Limb (tissue), 2 donors: ENCODE measurements at regions not wholly inside any gene's neighbourhood (a gene's known extent, or its start where the extent isn't known, plus 50 kb on each side); places are given as distances from the start of the nearest gene placed in this dataset.

Experiments
- DNase-seq, 2 donors: peaks; one replicate each; pipeline ENCODE4 v3.0.0-alpha.2; 2016; ENCODE audit errors: extremely low spot score in 2 of 2

GRCh38 chr6:54440549-54440948 is 132.3 kb downstream of the TINAG start:
- DNase-seq = no peak

- DNase-seq = no peak
These were observed 132.8 kb downstream of the TINAG start for GRCh38 chr6:54441020-54441419.

- no peak for DNase-seq
These were observed 133.5 kb downstream of the TINAG start for GRCh38 chr6:54441687-54442248.

GRCh38 chr6:54445207-54445606 is 137.0 kb downstream of the TINAG start:
- no peak for DNase-seq

GRCh38 chr6:54448617-54449016 is 140.4 kb downstream of the TINAG start:
- no peak for DNase-seq

- DNase-seq = no peak
These were observed 143.3 kb downstream of the TINAG start for GRCh38 chr6:54451516-54451915.

- no peak for DNase-seq
These were observed 155.2 kb downstream of the TINAG start for GRCh38 chr6:54463354-54464024.

GRCh38 chr6:54465649-54466300 is 157.5 kb downstream of the TINAG start:
- no peak for DNase-seq

- no peak for DNase-seq
These were observed 159.1 kb downstream of the TINAG start for GRCh38 chr6:54467384-54467783.

- DNase-seq = no peak
These were observed 165.1 kb downstream of the TINAG start for GRCh38 chr6:54473328-54473727.

- no peak for DNase-seq
These were observed 166.7 kb downstream of the TINAG start for GRCh38 chr6:54474898-54475297.

GRCh38 chr6:54481091-54481490 is 172.8 kb downstream of the TINAG start:
- DNase-seq = no peak

- no peak for DNase-seq
These were observed 183.2 kb downstream of the TINAG start for GRCh38 chr6:54491431-54491830.

GRCh38 chr6:54493138-54493537 is 184.9 kb downstream of the TINAG start:
- no peak for DNase-seq

GRCh38 chr6:54503144-54503543 is 194.9 kb downstream of the TINAG start:
- DNase-seq = no peak

- DNase-seq = no peak
These were observed 206.8 kb downstream of the TINAG start for GRCh38 chr6:54515013-54515412.

- no peak for DNase-seq
These were observed 207.5 kb downstream of the TINAG start for GRCh38 chr6:54515713-54516112.

- DNase-seq = no peak
These were observed 208.1 kb downstream of the TINAG start for GRCh38 chr6:54516321-54516720.

GRCh38 chr6:54519161-54519560 is 210.9 kb downstream of the TINAG start:
- DNase-seq = no peak

- DNase-seq = no peak
These were observed 217.5 kb downstream of the TINAG start for GRCh38 chr6:54525731-54526130.

- no peak for DNase-seq
These were observed 225.3 kb downstream of the TINAG start for GRCh38 chr6:54533567-54533966.

GRCh38 chr6:54535568-54535967 is 227.3 kb downstream of the TINAG start:
- DNase-seq = no peak

- no peak for DNase-seq
These were observed 233.3 kb downstream of the TINAG start for GRCh38 chr6:54541541-54541940.
